ENCODE measurements at regions not wholly inside any gene's neighbourhood (a gene's known extent, or its start where the extent isn't known, plus 50 kb on each side); places are given as distances from the start of the nearest gene placed in this dataset.
"Not testable (repeated sequence)": the region's sequence is repeated elsewhere in the genome, so short reads cannot be mapped to it uniquely, and the experiment has no call there.

DNA sequence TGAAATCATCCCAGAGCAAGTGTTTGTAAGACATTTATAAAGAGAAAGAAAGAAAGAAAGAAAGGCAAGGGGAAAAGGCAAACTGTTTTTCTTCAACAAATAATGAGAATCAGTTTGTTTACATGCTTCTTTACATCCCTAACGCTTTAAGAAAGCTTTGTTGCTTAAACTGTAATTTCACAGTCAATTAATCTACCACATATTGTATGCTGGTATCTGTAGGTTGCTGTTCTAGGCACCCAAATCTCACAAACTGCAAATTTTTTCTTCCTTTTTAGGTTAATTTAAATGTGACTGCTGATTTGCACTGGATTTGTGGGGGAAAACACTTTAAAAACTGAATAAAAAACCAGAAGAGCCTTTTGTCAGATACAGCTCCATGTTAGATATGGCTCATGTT is 384.2 kb downstream of the ATP23 start:
- no peak for DNase-seq (ENCODE audit: low read depth)
- TF ChIP-seq, protein P1, sequence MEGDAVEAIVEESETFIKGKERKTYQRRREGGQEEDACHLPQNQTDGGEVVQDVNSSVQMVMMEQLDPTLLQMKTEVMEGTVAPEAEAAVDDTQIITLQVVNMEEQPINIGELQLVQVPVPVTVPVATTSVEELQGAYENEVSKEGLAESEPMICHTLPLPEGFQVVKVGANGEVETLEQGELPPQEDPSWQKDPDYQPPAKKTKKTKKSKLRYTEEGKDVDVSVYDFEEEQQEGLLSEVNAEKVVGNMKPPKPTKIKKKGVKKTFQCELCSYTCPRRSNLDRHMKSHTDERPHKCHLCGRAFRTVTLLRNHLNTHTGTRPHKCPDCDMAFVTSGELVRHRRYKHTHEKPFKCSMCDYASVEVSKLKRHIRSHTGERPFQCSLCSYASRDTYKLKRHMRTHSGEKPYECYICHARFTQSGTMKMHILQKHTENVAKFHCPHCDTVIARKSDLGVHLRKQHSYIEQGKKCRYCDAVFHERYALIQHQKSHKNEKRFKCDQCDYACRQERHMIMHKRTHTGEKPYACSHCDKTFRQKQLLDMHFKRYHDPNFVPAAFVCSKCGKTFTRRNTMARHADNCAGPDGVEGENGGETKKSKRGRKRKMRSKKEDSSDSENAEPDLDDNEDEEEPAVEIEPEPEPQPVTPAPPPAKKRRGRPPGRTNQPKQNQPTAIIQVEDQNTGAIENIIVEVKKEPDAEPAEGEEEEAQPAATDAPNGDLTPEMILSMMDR (IDR thresholded peaks at IDR 0.05; ENCODE audit: low read length, missing control alignments), result no peak
- H3K4me3 ChIP-seq (replicated peaks; ENCODE audit: low read depth, low read length), result no peak overlapping the region

DNA sequence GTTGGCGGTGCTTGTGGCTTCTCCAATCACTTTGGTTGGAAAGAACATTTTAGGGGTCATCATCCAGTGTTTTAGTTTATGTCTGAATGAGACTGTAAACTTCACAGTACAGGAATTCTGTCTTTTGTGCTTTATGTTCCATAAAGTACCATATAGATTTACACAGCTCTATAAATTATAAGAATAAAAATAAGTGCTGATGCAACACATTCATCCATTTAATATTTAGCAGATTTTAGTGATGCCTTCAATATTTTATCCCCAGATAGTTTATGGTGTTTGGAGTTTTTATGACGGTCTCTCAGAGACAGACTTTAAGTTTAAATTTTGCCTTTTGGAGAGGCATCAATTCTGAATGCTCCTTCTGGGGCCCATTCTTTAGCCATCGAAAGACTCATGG is 385.2 kb downstream of the ATP23 start:
- TF ChIP-seq, protein P1 (IDR thresholded peaks at IDR 0.05; ENCODE audit: low read length, missing control alignments), result no peak
- no peak for DNase-seq (ENCODE audit: low read depth)
- no peak overlapping the region for H3K4me3 ChIP-seq (replicated peaks; ENCODE audit: low read depth, low read length)

DNA sequence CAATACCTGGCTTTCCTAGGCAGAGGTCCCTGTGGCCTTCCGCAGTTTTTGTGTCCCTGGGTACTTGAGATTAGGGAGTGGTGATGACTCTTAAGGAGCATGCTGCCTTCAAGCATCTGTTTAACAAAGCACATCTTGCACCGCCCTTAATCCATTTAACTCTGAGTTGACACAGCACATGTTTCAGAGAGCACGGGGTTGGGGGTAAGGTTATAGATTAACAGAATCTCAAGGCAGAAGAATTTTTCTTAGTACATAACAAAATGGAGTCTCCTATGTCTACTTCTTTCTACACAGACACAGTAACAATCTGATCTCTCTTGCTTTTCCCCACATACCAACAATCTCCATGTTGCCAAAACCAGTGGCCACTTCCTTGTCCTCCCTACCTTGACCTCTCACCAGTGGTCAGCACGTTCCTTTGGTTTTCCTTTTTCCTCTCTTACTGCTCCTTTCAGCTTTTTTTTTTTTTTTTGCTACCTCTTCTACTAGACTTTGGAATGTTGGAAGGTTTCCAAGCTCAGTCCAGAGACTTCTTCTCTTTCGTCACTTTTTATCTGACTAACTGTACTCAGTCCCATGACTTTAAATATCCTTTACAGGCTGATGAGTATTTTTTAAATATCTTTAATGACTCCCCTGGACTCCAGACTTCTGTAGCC is 395.3 kb downstream of the ATP23 start:
- peak; percentile 97 for DNase-seq (ENCODE audit: low read depth)
- H3K4me3 ChIP-seq (replicated peaks; ENCODE audit: low read depth, low read length), result not testable (repeated sequence)

DNA sequence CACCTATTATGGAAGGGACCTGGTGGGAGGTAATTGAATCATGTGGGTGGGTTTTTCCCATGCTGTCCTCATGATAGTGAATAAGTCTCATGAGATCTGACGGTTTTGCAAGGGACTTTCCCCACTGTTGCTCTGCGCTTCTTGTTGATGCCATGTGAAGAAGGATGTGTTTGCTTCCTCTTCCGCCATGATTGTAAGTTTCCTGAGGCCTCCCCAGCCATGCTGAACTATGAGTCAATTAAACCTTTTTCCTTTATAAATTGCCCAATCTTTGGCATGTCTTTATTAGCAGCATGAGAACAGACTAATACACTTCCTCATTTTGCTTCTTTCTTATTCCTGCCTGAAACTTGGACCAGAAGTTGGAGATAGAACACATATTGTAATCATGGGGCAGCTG is 396.2 kb downstream of the ATP23 start:
- DNase-seq (ENCODE audit: low read depth), result peak; percentile 75
- not testable (repeated sequence) for H3K4me3 ChIP-seq (replicated peaks; ENCODE audit: low read depth, low read length)

DNA sequence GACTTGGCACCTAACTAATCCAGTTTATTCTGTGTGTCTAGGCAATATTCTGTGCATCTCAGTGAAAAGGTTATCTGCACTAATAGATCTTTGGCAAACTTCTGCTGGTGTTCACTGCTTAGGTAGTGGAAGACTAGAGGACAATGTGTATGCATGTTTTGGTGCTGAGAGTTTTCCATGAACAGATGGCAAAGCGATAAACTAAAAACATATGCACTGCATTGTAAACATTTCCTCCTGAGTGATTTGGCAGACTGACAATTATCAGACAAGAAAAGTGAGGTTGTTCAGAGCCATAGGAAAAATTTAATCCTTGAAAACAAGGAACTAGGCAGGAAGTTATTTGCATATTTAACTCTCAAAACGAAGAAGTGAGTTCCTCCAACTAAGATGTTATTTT is 400.4 kb downstream of the ATP23 start:
- peak; percentile 73 for DNase-seq (ENCODE audit: low read depth)
- TF ChIP-seq, protein P1 (IDR thresholded peaks at IDR 0.05; ENCODE audit: low read length, missing control alignments), result no peak
- no peak overlapping the region for H3K4me3 ChIP-seq (replicated peaks; ENCODE audit: low read depth, low read length)

DNA sequence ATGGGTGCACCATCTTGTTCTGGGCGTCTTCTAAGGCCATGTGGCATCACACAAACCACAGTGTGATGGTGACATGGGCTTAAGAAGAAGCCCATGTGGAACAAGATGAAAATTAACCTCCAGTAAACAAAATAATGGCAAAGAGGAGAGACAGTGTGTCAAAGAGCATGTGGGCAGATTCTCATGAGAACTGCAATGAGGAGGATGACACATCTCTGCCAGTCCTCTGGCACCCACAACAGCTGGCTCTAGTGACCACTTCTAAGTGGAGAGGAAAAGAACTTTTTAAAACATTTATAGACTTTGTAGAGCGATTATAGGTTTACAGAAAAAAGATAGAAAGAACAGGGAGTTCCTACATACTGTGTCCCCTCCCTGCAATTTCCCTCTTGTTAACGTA is 401.4 kb downstream of the ATP23 start:
- no peak overlapping the region for H3K4me3 ChIP-seq (replicated peaks; ENCODE audit: low read depth, low read length)
- no peak for DNase-seq (ENCODE audit: low read depth)
- TF ChIP-seq, protein P1 (IDR thresholded peaks at IDR 0.05; ENCODE audit: low read length, missing control alignments), result no peak

DNA sequence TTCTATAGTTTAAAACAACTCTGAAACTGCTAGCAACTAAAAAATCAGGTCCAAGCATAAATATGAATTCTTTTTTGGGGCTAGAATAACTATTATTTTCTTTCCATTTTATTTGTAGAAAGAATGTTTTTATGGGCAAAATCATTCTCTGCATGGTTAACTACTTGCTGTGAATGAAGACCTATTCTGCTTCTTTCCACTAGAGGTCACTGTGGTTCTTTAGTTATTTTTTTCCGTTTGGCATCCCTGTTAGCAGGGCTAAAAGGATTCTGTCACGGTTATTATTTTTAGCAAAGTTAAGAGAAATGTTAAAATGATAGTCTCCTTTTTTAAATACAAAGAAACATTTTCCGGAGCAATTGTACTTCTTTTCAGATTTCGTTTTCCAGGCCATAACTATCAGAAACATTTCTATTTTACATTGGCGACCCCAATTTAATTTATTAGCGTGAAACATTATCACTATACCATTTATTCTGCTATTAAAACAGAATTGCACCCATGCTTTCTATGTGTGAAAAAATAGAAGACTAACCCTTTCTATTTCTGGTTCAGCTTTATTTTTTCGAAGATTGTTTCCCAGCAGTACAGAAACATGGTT is 404.8 kb downstream of the ATP23 start:
- no peak overlapping the region for H3K4me3 ChIP-seq (replicated peaks; ENCODE audit: low read depth, low read length)
- peak; percentile 69 for DNase-seq (ENCODE audit: low read depth)
- TF ChIP-seq, protein P1 (IDR thresholded peaks at IDR 0.05; ENCODE audit: low read length, missing control alignments), result peak; percentile 75

DNA sequence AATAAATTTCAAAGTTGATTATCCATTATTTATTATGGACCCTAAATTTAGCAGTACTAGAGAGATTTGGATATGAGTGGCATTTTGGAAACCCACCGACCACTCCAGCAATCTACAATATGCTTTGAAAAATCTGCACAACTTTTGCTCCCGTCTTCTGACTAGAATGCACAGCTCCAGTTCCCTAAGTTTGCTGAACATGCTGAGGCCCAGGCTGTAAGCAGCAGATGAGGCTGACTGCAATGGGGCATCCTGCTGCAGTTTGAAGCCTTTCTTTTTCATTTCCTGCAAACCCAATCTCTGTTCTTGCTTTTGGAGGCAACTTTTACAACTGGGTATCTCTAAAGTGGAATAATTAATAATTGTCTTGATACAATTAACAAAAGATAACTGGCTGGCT is 405.8 kb downstream of the ATP23 start:
- DNase-seq (ENCODE audit: low read depth), result no peak
- H3K4me3 ChIP-seq (replicated peaks; ENCODE audit: low read depth, low read length), result no peak overlapping the region
- TF ChIP-seq, protein P1 (IDR thresholded peaks at IDR 0.05; ENCODE audit: low read length, missing control alignments), result no peak

Data from fibroblast of pulmonary artery (primary cell).